GM12892 (cell line): ENCODE measurements at regions not wholly inside any gene's neighbourhood (a gene's known extent, or its start where the extent isn't known, plus 50 kb on each side); places are given as distances from the start of the nearest gene placed in this dataset.

Experiments
- DNase-seq: peaks from one replicate; pipeline ENCODE4 v3.0.0; 2011; ENCODE audit not compliant: insufficient read length
- FAIRE-seq: peaks from 2 replicates; lab custom pipeline; 2011; peaks lifted over from hg19 to GRCh38; lab: Jason Lieb, UNC
- POLR2A ChIP-seq: IDR thresholded peaks from 2 replicates; pipeline ENCODE4 v1.6.1; 2011; ENCODE audit warnings: low read depth, low read length, control low read depth
- POLR2AphosphoS5 ChIP-seq: IDR thresholded peaks from 2 replicates; pipeline ENCODE4 v1.6.1; 2011; ENCODE audit warnings: low read depth, low read length, control low read depth
- TAF1 ChIP-seq: IDR thresholded peaks from 2 replicates; pipeline ENCODE4 v1.6.1; 2011; ENCODE audit warnings: low read depth, mild to moderate bottlenecking, control low read depth, low read length, borderline replicate concordance

- TF ChIP-seq POLR2AphosphoS5 (no peak), POLR2A (no peak), TAF1 (no peak)
- no peak for DNase-seq
- no peak for FAIRE-seq
These were observed 90.4 kb downstream of the ZNF280B start for GRCh38 chr22:22418163-22418549.

GRCh38 chr22:22418957-22419356, 89.6 kb downstream of the ZNF280B start:
- TF ChIP-seq TAF1, result no peak
- TF ChIP-seq POLR2A, result no peak
- TF ChIP-seq POLR2AphosphoS5, result no peak

GRCh38 chr22:22420580-22420979, 88.0 kb downstream of the ZNF280B start:
- no peak for TF ChIP-seq TAF1
- no peak for TF ChIP-seq POLR2AphosphoS5
- TF ChIP-seq POLR2A, result no peak
- FAIRE-seq (no peak), DNase-seq (no peak)

More at GRCh38 chr22:22418957-22419356, 89.6 kb downstream of the ZNF280B start:
- no peak for DNase-seq
- FAIRE-seq, result no peak

- TF ChIP-seq POLR2AphosphoS5 (no peak), TAF1 (no peak), POLR2A (no peak)
- FAIRE-seq, result no peak
These were observed 87.2 kb downstream of the ZNF280B start for GRCh38 chr22:22421392-22421791.

GRCh38 chr22:22422629-22423112, 85.9 kb downstream of the ZNF280B start:
- TF ChIP-seq POLR2AphosphoS5 (no peak), POLR2A (no peak), TAF1 (no peak)
- DNase-seq, result peak; percentile 72
- FAIRE-seq, result peak; percentile 99

More at GRCh38 chr22:22421392-22421791, 87.2 kb downstream of the ZNF280B start:
- no peak for DNase-seq

GRCh38 chr22:22423681-22424080, 84.9 kb downstream of the ZNF280B start:
- TF ChIP-seq POLR2AphosphoS5, result no peak
- no peak for TF ChIP-seq POLR2A
- TF ChIP-seq TAF1, result no peak
- FAIRE-seq, result no peak
- no peak for DNase-seq

- FAIRE-seq, result peak; percentile 60
- no peak for TF ChIP-seq POLR2A
- no peak for TF ChIP-seq POLR2AphosphoS5
- no peak for TF ChIP-seq TAF1
- no peak for DNase-seq
These were observed 84.2 kb downstream of the ZNF280B start for GRCh38 chr22:22424210-22424800.

- DNase-seq (no peak), FAIRE-seq (peak; percentile 40)
- no peak for TF ChIP-seq POLR2A
- no peak for TF ChIP-seq TAF1
- TF ChIP-seq POLR2AphosphoS5, result no peak
These were observed 83.6 kb downstream of the ZNF280B start for GRCh38 chr22:22424956-22425355.

- no peak for FAIRE-seq
- TF ChIP-seq TAF1, result no peak
- no peak for TF ChIP-seq POLR2A
- no peak for TF ChIP-seq POLR2AphosphoS5
- DNase-seq, result no peak
These were observed 83.2 kb downstream of the ZNF280B start for GRCh38 chr22:22425356-22425755.

GRCh38 chr22:22425783-22426624, 82.5 kb downstream of the ZNF280B start:
- TF ChIP-seq TAF1, result no peak
- DNase-seq (no peak), FAIRE-seq (no peak)

- TF ChIP-seq POLR2A (no peak), TAF1 (no peak), POLR2AphosphoS5 (no peak)
- DNase-seq, result no peak
- FAIRE-seq, result no peak
These were observed 80.9 kb downstream of the ZNF280B start for GRCh38 chr22:22427542-22428065.

- FAIRE-seq (peak; percentile 54), DNase-seq (no peak)
- no peak for TF ChIP-seq POLR2A
- no peak for TF ChIP-seq POLR2AphosphoS5
- no peak for TF ChIP-seq TAF1
These were observed 80.1 kb downstream of the ZNF280B start for GRCh38 chr22:22428222-22429098.
